ENCODE measurements at regions not wholly inside any gene's neighbourhood (a gene's known extent, or its start where the extent isn't known, plus 50 kb on each side); places are given as distances from the start of the nearest gene placed in this dataset.

DNA sequence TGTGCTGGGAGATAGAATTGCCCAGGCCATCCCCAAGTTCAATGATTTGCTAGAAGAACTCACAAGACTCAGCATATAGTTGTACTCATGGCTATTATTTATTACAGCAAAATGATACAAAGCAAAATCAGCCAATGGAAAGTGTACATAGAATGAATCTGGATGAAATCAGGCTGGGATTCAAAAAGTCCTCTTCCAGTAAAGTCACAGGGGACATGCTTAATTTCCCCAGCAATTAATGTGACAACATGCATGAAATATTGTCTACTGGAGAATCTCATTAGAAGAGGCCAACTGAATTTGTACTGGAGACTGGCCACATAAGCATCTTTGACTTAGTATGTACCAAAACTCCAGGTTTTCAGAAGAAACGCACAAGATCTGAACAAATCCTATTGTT is 1043.1 kb downstream of the NAALADL2 start:
- WGBS, 2 donors: 94% methylated on average over 1 of the region's 1 CpG
- Histone ChIP-seq H3K9me3 (no peaks in the 10 kb centered on the region), H3K27me3 (no peaks in the 10 kb centered on the region), H3K36me3 (no peaks in the 10 kb centered on the region), H3K4me3 (replicated peaks in 1 of 3) (no peak overlapping the region), H3K27ac (no peak overlapping the region), H3K4me1 (no peaks in the 10 kb centered on the region)
- no peak for TF ChIP-seq POLR2A (IDR thresholded peaks at IDR 0.05)
- TF ChIP-seq, protein P1, sequence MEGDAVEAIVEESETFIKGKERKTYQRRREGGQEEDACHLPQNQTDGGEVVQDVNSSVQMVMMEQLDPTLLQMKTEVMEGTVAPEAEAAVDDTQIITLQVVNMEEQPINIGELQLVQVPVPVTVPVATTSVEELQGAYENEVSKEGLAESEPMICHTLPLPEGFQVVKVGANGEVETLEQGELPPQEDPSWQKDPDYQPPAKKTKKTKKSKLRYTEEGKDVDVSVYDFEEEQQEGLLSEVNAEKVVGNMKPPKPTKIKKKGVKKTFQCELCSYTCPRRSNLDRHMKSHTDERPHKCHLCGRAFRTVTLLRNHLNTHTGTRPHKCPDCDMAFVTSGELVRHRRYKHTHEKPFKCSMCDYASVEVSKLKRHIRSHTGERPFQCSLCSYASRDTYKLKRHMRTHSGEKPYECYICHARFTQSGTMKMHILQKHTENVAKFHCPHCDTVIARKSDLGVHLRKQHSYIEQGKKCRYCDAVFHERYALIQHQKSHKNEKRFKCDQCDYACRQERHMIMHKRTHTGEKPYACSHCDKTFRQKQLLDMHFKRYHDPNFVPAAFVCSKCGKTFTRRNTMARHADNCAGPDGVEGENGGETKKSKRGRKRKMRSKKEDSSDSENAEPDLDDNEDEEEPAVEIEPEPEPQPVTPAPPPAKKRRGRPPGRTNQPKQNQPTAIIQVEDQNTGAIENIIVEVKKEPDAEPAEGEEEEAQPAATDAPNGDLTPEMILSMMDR (IDR thresholded peaks at IDR 0.05): no peak
- no peak for DNase-seq
- intact Hi-C loops (cut with DNase I): no loop called here

DNA sequence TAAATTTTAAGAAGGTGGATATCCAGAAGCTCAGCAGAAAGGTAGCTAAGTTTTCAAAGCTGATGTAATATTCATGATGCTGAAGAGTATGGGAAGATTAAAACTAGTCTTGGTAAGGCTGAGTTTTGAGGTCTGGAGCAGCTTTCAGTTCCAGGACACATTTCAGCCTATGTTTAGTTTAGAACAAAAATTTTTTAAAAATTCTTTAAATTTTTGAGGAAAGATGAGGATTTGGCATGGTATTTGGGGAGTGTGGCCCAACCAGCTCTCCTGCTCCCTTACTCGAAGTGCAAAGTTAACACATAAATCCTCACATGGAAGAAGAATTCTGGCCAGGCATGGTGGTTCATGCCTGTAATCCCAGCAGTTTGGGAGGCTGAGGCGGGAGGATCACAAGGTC is 1039.1 kb downstream of the NAALADL2 start:
- Histone ChIP-seq H3K27ac (no peak overlapping the region), H3K9me3 (no peaks in the 10 kb centered on the region), H3K4me3 (replicated peaks in 1 of 3) (no peak overlapping the region), H3K27me3 (no peaks in the 10 kb centered on the region), H3K4me1 (no peaks in the 10 kb centered on the region), H3K36me3 (no peaks in the 10 kb centered on the region)
- WGBS, 2 donors: 91 to 96% methylated on average over 2 of the region's 2 CpGs
- no peak for DNase-seq
- intact Hi-C loops (cut with DNase I): no loop called here
- TF ChIP-seq, protein P1 (IDR thresholded peaks at IDR 0.05): no peak
- TF ChIP-seq POLR2A (IDR thresholded peaks at IDR 0.05): no peak

DNA sequence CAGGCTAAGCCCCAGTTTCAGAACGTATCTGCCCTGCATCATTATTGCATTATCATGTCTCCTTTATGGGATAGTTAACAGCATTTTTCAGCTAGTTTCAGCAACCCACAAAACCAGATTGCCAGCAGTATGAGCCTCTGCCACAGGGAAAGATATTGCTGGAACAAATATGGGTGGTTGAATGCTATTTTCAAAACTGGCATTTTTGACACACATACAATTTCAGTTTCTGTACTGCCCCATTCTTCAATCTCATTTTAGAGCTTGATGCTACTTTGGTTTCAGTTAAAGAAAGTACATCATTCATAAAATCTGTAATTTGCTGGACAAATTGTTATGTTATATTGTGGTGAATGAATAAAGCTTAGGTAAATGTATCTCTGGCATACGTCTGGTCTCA is 1037.5 kb downstream of the NAALADL2 start:
- DNase-seq: no peak
- Histone ChIP-seq H3K36me3 (no peaks in the 10 kb centered on the region), H3K4me1 (no peaks in the 10 kb centered on the region), H3K27ac (no peak overlapping the region), H3K4me3 (replicated peaks in 1 of 3) (no peak overlapping the region), H3K27me3 (no peaks in the 10 kb centered on the region), H3K9me3 (no peaks in the 10 kb centered on the region)
- WGBS, 2 donors: 92 to 95% methylated on average over 2 of the region's 2 CpGs
- no peak for TF ChIP-seq POLR2A (IDR thresholded peaks at IDR 0.05)
- TF ChIP-seq, protein P1 (IDR thresholded peaks at IDR 0.05): no peak
- intact Hi-C loops (cut with DNase I): no loop called here

DNA sequence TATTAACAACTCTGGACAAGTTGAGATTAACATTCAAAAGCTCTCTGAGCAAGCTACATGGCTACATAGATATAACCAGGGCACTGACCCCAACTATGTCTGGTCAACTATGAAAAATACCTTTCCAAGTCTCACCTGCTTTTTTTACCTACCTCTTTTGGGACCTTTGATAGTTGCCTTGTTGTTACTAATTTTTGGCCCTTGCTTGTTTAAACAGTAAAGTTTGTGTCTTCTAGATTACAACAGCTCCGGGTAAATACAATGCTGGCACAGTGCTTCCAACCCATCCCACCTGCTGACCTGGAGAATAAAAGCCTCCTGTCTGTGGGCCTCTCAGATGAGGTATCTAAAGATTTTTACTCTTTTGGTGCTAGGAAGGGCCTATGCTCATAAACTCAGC is 1036.6 kb downstream of the NAALADL2 start:
- Histone ChIP-seq H3K9me3 (no peaks in the 10 kb centered on the region), H3K27ac (no peak overlapping the region), H3K4me3 (replicated peaks in 1 of 3) (no peak overlapping the region), H3K27me3 (no peaks in the 10 kb centered on the region), H3K36me3 (no peaks in the 10 kb centered on the region), H3K4me1 (no peaks in the 10 kb centered on the region)
- intact Hi-C loops (cut with DNase I): no loop called here
- TF ChIP-seq, protein P1 (IDR thresholded peaks at IDR 0.05): no peak
- no peak for TF ChIP-seq POLR2A (IDR thresholded peaks at IDR 0.05)
- no peak for DNase-seq
- WGBS, 2 donors: 58 to 84% methylated on average over 1 of the region's 1 CpG

DNA sequence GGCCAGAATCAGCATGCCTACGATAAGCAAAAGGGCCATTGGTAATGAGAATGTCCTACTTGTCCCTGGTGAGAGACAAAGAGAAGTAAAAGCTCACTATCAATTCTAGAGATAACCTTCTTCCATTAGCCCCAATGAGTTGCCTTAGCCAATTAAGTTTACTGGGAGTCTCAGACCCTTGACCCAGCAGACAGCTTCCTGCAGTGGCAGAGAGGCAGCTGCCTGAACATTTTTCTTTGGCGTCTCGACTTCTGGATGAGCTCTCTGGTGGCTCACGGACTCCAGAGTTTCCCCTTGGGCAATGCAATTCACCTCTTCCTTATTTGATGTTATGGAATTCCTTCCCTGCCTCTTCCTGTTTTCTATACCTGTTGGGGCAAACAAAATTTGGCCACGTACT is 1034.4 kb downstream of the NAALADL2 start:
- Histone ChIP-seq H3K27ac (no peak overlapping the region), H3K9me3 (no peaks in the 10 kb centered on the region), H3K27me3 (no peaks in the 10 kb centered on the region), H3K36me3 (no peaks in the 10 kb centered on the region), H3K4me3 (replicated peaks in 1 of 3) (no peak overlapping the region), H3K4me1 (no peaks in the 10 kb centered on the region)
- TF ChIP-seq, protein P1 (IDR thresholded peaks at IDR 0.05): no peak
- TF ChIP-seq POLR2A (IDR thresholded peaks at IDR 0.05): no peak
- 76 to 79% methylated on average over 5 of the region's 5 CpGs for WGBS, 2 donors
- no peak for DNase-seq
- intact Hi-C loops (cut with DNase I): no loop called here

All from thyroid gland (tissue), 4 donors.